NB4 (cell line): ENCODE measurements at regions not wholly inside any gene's neighbourhood (a gene's known extent, or its start where the extent isn't known, plus 50 kb on each side); places are given as distances from the start of the nearest gene placed in this dataset.

Experiments used
- POLR2A ChIP-seq: IDR thresholded peaks from 2 replicates; pipeline ENCODE4 v1.6.1; 2011; ENCODE audit warnings: mild to moderate bottlenecking; ENCODE audit not compliant: insufficient read length; ENCODE audit errors: extremely low read depth
- TF ChIP-seq, protein P1 (sequence below): IDR thresholded peaks from one replicate; pipeline ENCODE4 v1.5.1; 2012; ENCODE audit warnings: low read depth, low read length

DNA sequence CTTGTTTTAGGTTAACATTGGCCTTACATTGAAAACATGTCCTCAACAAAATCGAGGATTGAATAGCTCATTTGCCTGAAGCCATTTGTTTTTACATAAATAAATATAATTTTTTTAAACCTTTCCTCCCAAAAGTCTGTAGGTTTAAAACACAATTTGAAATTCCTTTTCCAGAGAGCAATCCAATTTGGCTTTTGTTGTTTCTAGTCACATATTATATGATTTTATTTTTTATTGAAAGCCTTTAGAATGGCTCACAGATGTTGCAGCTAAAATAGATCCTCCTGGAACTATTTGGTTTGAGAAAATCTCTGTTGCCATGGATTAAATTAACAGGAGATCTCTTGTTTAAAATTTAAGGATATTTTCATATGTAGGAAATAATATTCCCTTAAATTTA lies 512.6 kb downstream of the KLF5 start:
- TF ChIP-seq, protein P1, sequence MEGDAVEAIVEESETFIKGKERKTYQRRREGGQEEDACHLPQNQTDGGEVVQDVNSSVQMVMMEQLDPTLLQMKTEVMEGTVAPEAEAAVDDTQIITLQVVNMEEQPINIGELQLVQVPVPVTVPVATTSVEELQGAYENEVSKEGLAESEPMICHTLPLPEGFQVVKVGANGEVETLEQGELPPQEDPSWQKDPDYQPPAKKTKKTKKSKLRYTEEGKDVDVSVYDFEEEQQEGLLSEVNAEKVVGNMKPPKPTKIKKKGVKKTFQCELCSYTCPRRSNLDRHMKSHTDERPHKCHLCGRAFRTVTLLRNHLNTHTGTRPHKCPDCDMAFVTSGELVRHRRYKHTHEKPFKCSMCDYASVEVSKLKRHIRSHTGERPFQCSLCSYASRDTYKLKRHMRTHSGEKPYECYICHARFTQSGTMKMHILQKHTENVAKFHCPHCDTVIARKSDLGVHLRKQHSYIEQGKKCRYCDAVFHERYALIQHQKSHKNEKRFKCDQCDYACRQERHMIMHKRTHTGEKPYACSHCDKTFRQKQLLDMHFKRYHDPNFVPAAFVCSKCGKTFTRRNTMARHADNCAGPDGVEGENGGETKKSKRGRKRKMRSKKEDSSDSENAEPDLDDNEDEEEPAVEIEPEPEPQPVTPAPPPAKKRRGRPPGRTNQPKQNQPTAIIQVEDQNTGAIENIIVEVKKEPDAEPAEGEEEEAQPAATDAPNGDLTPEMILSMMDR = no peak
- TF ChIP-seq POLR2A = no peak
